WTC11 (cell line): ENCODE measurements at regions not wholly inside any gene's neighbourhood (a gene's known extent, or its start where the extent isn't known, plus 50 kb on each side); places are given as distances from the start of the nearest gene placed in this dataset.

Experiments
- ATF6 ChIP-seq: sonication (generic); formaldehyde crosslinking; IDR thresholded peaks from 2 replicates; pipeline ENCODE4 v1.8.1; 2023; ENCODE audit warnings: mild to moderate bottlenecking, missing genetic modification reagents
- CTCF ChIP-seq: fragments of 200-600 bp; IDR thresholded peaks from 2 replicates; pipeline ENCODE4 v1.8.0; 2022; ENCODE audit warnings: antibody characterized with exemption
- OVOL2 ChIP-seq: fragments of 250-450 bp; sonication (Bioruptor Pico); IDR thresholded peaks from 2 replicates; pipeline ENCODE4 v1.9.0; 2021; ENCODE audit warnings: mild to moderate bottlenecking, borderline replicate concordance
- USF2 ChIP-seq: sonication (generic); formaldehyde crosslinking; IDR thresholded peaks from 2 replicates; pipeline ENCODE4 v1.8.1; 2023; ENCODE audit warnings: mild to moderate bottlenecking, missing genetic modification reagents, moderate library complexity
- ZNF121 ChIP-seq: sonication (generic); formaldehyde crosslinking; IDR thresholded peaks from 2 replicates; pipeline ENCODE4 v1.8.0; 2023; ENCODE audit warnings: missing genetic modification reagents
- ZNF232 ChIP-seq: sonication (generic); formaldehyde crosslinking; IDR thresholded peaks from 2 replicates; pipeline ENCODE4 v1.8.0; 2022; ENCODE audit warnings: mild to moderate bottlenecking, missing genetic modification reagents
- ZSCAN18 ChIP-seq: fragments of 250-450 bp; sonication (Bioruptor Pico); IDR thresholded peaks from 2 replicates; pipeline ENCODE4 v2.1.2; 2022; ENCODE audit warnings: mild to moderate bottlenecking, moderate library complexity
- TF ChIP-seq, protein P1 (sequence below): sonication (generic); formaldehyde crosslinking; IDR thresholded peaks from 2 replicates; pipeline ENCODE4 v1.8.1; 2022; ENCODE audit warnings: low read depth, mild to moderate bottlenecking, moderate library complexity, missing genetic modification reagents, borderline replicate concordance
- TF ChIP-seq, protein P2 (sequence below): sonication (generic); formaldehyde crosslinking; IDR thresholded peaks from 2 replicates; pipeline ENCODE4 v1.8.1; 2023; ENCODE audit warnings: mild to moderate bottlenecking, missing genetic modification reagents, moderate library complexity
- TF ChIP-seq, protein P3 (sequence below): sonication (generic); formaldehyde crosslinking; IDR thresholded peaks from 2 replicates; pipeline ENCODE4 v1.8.0; 2022; ENCODE audit warnings: mild to moderate bottlenecking, missing genetic modification reagents

- TF ChIP-seq USF2 (CRISPR knock-in tag) (no peak), CTCF (no peak), ZSCAN18 (no peak), OVOL2 (CRISPR knock-in tag) (no peak), ATF6 (no peak), ZNF232 (CRISPR knock-in tag) (no peak), ZNF121 (CRISPR knock-in tag) (no peak)
- TF ChIP-seq, protein P1, sequence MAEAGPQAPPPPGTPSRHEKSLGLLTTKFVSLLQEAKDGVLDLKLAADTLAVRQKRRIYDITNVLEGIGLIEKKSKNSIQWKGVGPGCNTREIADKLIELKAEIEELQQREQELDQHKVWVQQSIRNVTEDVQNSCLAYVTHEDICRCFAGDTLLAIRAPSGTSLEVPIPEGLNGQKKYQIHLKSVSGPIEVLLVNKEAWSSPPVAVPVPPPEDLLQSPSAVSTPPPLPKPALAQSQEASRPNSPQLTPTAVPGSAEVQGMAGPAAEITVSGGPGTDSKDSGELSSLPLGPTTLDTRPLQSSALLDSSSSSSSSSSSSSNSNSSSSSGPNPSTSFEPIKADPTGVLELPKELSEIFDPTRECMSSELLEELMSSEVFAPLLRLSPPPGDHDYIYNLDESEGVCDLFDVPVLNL (CRISPR knock-in tag), result no peak
- TF ChIP-seq, protein P2, sequence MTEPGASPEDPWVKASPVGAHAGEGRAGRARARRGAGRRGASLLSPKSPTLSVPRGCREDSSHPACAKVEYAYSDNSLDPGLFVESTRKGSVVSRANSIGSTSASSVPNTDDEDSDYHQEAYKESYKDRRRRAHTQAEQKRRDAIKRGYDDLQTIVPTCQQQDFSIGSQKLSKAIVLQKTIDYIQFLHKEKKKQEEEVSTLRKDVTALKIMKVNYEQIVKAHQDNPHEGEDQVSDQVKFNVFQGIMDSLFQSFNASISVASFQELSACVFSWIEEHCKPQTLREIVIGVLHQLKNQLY (CRISPR knock-in tag), result no peak
- TF ChIP-seq, protein P3, sequence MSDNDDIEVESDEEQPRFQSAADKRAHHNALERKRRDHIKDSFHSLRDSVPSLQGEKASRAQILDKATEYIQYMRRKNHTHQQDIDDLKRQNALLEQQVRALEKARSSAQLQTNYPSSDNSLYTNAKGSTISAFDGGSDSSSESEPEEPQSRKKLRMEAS (CRISPR knock-in tag), result no peak
These were observed 461.8 kb downstream of the SUCLA2 start for GRCh38 chr13:47539317-47539716.
